ENCODE measurements at regions not wholly inside any gene's neighbourhood (a gene's known extent, or its start where the extent isn't known, plus 50 kb on each side); places are given as distances from the start of the nearest gene placed in this dataset.

DNA sequence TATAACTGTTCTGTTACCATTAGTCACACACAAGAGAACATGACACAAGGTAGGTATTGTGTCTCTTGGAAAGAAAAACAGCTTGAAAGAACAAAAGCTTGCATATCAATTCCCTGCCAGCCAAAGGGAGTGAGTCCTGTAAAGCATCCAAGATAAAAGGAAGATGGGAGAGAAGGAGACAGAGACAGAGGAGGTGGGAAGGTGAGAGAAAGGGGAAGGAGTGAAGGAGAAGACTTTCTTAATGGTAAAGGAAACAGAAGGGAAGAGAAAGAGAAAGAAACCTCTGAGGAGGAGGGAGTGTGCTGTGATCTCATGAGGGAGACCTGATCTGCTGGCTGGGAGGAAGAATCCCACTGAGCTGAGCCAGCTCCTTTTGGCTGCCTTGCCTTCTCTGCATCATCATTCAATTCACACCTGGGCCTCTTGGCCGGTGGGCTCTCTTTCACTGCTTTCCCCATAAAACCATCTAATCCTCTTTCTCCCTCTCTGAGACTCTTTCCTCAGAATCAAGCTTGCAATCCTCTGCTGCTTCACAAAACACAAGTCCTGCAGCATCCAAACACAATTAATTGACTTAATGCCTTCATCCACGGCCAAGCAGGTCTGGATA lies 271.6 kb downstream of the ABCC12 start:
- peaks cover 10% of the 10 kb centered on the region for H3K27me3 Mint-ChIP-seq
- no peak for DNase-seq (ENCODE audit: low spot score, unreplicated experiment)
- H3K27ac Mint-ChIP-seq: no peak overlapping the region
- no peaks in the 10 kb centered on the region for H3K36me3 Mint-ChIP-seq (ENCODE audit: insufficient read depth)
- no peaks in the 10 kb centered on the region for H3K9me3 Mint-ChIP-seq (ENCODE audit: low read depth)
- peaks cover 22% of the 10 kb centered on the region for H3K4me1 Mint-ChIP-seq (ENCODE audit: low read depth)
- no peak overlapping the region for H3K4me3 Mint-ChIP-seq (ENCODE audit: low read depth)
- TF ChIP-seq, protein P1, sequence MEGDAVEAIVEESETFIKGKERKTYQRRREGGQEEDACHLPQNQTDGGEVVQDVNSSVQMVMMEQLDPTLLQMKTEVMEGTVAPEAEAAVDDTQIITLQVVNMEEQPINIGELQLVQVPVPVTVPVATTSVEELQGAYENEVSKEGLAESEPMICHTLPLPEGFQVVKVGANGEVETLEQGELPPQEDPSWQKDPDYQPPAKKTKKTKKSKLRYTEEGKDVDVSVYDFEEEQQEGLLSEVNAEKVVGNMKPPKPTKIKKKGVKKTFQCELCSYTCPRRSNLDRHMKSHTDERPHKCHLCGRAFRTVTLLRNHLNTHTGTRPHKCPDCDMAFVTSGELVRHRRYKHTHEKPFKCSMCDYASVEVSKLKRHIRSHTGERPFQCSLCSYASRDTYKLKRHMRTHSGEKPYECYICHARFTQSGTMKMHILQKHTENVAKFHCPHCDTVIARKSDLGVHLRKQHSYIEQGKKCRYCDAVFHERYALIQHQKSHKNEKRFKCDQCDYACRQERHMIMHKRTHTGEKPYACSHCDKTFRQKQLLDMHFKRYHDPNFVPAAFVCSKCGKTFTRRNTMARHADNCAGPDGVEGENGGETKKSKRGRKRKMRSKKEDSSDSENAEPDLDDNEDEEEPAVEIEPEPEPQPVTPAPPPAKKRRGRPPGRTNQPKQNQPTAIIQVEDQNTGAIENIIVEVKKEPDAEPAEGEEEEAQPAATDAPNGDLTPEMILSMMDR (IDR thresholded peaks at IDR 0.05; ENCODE audit: unreplicated experiment): no peak

DNA sequence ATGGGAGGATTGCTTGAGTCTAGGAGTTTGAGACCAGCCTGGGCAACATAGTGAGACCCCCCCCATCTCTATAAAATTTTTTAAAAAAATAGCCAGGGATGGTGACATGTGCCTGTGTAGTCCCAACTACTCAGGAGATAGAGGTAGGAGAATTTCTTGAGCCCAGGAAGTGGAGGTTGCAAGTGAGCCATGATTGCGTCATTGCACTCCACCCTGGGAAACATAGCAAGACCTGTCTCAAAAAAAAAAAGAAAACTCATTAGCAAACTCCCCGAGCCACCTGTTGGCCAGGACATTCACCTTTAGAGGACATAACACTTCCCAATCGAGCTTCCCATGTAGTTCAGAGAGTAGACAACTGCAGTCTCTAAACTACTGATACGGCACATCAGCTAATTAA lies 274.2 kb downstream of the ABCC12 start:
- no peaks in the 10 kb centered on the region for H3K36me3 Mint-ChIP-seq (ENCODE audit: insufficient read depth)
- H3K27ac Mint-ChIP-seq: no peak overlapping the region
- peaks cover 7% of the 10 kb centered on the region for H3K4me1 Mint-ChIP-seq (ENCODE audit: low read depth)
- H3K4me3 Mint-ChIP-seq (ENCODE audit: low read depth): no peak overlapping the region
- TF ChIP-seq, protein P1 (IDR thresholded peaks at IDR 0.05; ENCODE audit: unreplicated experiment): no peak
- no peaks in the 10 kb centered on the region for H3K9me3 Mint-ChIP-seq (ENCODE audit: low read depth)
- H3K27me3 Mint-ChIP-seq: peaks cover 3% of the 10 kb centered on the region
- no peak for DNase-seq (ENCODE audit: low spot score, unreplicated experiment)

GRCh38 chr16:47880653-47881052 lies 275.1 kb downstream of the ABCC12 start:
- DNase-seq (ENCODE audit: low spot score, unreplicated experiment): no peak
- TF ChIP-seq, protein P1 (IDR thresholded peaks at IDR 0.05; ENCODE audit: unreplicated experiment): no peak
- H3K36me3 Mint-ChIP-seq (ENCODE audit: insufficient read depth): no peaks in the 10 kb centered on the region
- no peak overlapping the region for H3K27ac Mint-ChIP-seq
- H3K9me3 Mint-ChIP-seq (ENCODE audit: low read depth): no peaks in the 10 kb centered on the region
- no peak overlapping the region for H3K4me3 Mint-ChIP-seq (ENCODE audit: low read depth)
- H3K4me1 Mint-ChIP-seq (ENCODE audit: low read depth): no peaks in the 10 kb centered on the region
- peaks cover 3% of the 10 kb centered on the region for H3K27me3 Mint-ChIP-seq

- Mint-ChIP-seq H3K4me1 (ENCODE audit: low read depth) (no peaks in the 10 kb centered on the region), H3K4me3 (ENCODE audit: low read depth) (no peak overlapping the region)
Observed at GRCh38 chr16:47877166-47877565, 278.6 kb downstream of the ABCC12 start.

GRCh38 chr16:47876511-47876910 lies 279.3 kb downstream of the ABCC12 start:
- no peak overlapping the region for H3K4me3 Mint-ChIP-seq (ENCODE audit: low read depth)
- H3K4me1 Mint-ChIP-seq (ENCODE audit: low read depth): no peaks in the 10 kb centered on the region
- TF ChIP-seq, protein P1 (IDR thresholded peaks at IDR 0.05; ENCODE audit: unreplicated experiment): no peak
- no peaks in the 10 kb centered on the region for H3K36me3 Mint-ChIP-seq (ENCODE audit: insufficient read depth)
- no peaks in the 10 kb centered on the region for H3K9me3 Mint-ChIP-seq (ENCODE audit: low read depth)
- no peak for DNase-seq (ENCODE audit: low spot score, unreplicated experiment)
- no peak overlapping the region for H3K27ac Mint-ChIP-seq
- no peaks in the 10 kb centered on the region for H3K27me3 Mint-ChIP-seq

More at GRCh38 chr16:47877166-47877565, 278.6 kb downstream of the ABCC12 start:
- no peak overlapping the region for H3K27ac Mint-ChIP-seq
- DNase-seq (ENCODE audit: low spot score, unreplicated experiment): no peak
- H3K27me3 Mint-ChIP-seq: no peaks in the 10 kb centered on the region
- H3K36me3 Mint-ChIP-seq (ENCODE audit: insufficient read depth): no peaks in the 10 kb centered on the region
- H3K9me3 Mint-ChIP-seq (ENCODE audit: low read depth): no peaks in the 10 kb centered on the region
- TF ChIP-seq, protein P1 (IDR thresholded peaks at IDR 0.05; ENCODE audit: unreplicated experiment): no peak

Measured in progenitor cell of endocrine pancreas (in vitro differentiated cells).